Upper lobe of left lung (tissue), 4 donors: ENCODE measurements at regions not wholly inside any gene's neighbourhood (a gene's known extent, or its start where the extent isn't known, plus 50 kb on each side); places are given as distances from the start of the nearest gene placed in this dataset.

Source experiments
- EP300 ChIP-seq, 4 donors: sonication (generic); formaldehyde crosslinking; IDR thresholded peaks; one replicate each; pipeline ENCODE4 v1.5.1; 2017; ENCODE audit warnings: antibody characterized with exemption in 4 of 4, control low read depth in 2 of 4
- POLR2A ChIP-seq, 4 donors: fragments of 450-650 bp; IDR thresholded peaks; one replicate each; pipeline ENCODE4 v1.5.1; 2016 to 2017; ENCODE audit warnings: antibody characterized with exemption in 4 of 4, mild to moderate bottlenecking in 2 of 4
- POLR2AphosphoS5 ChIP-seq, 2 donors: sonication (generic); formaldehyde crosslinking; IDR thresholded peaks; one replicate each; pipeline ENCODE4 v1.5.1; 2017; ENCODE audit warnings: antibody characterized with exemption in 2 of 2
- TF ChIP-seq, protein P1 (sequence below), 6 experiments: fragments of 450-650 bp in 4 of 6; fragments of 200-600 bp in 2 of 6; sonication (generic) in 2 of 6; IDR thresholded peaks; one replicate each; pipeline ENCODE4 v1.5.1; 2016 to 2019; ENCODE audit warnings: antibody characterized with exemption in 6 of 6

DNA sequence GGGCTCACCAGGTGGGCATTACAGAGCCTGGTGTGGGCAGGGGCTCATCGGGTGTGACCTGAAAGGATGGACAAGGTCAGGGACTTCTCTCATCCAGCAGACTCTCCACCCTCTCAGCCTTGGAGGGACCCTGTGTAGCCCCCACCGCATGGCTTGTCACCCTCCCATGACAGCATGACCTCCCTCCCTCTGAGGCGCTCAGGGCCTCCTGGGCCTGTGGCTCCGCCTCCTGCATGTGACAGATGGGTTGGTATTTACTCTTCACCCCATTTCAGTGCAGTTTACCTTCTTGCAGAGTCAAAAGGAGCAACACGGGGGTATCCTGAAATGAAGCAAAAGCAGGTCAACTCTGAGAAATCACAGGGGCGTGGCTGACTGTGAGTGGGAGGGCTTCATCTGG is 298.6 kb upstream of the AJAP1 start:
- no peak for TF ChIP-seq POLR2A (IDR thresholded peaks at IDR 0.05)
- TF ChIP-seq, protein P1, sequence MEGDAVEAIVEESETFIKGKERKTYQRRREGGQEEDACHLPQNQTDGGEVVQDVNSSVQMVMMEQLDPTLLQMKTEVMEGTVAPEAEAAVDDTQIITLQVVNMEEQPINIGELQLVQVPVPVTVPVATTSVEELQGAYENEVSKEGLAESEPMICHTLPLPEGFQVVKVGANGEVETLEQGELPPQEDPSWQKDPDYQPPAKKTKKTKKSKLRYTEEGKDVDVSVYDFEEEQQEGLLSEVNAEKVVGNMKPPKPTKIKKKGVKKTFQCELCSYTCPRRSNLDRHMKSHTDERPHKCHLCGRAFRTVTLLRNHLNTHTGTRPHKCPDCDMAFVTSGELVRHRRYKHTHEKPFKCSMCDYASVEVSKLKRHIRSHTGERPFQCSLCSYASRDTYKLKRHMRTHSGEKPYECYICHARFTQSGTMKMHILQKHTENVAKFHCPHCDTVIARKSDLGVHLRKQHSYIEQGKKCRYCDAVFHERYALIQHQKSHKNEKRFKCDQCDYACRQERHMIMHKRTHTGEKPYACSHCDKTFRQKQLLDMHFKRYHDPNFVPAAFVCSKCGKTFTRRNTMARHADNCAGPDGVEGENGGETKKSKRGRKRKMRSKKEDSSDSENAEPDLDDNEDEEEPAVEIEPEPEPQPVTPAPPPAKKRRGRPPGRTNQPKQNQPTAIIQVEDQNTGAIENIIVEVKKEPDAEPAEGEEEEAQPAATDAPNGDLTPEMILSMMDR (IDR thresholded peaks at IDR 0.05), result no peak
- no peak for TF ChIP-seq POLR2AphosphoS5 (IDR thresholded peaks at IDR 0.05)
- no peak for TF ChIP-seq EP300 (IDR thresholded peaks at IDR 0.05)
